Activated B cell treated with CpG ODN at 0.5 μM for 24 hours (primary cell): ENCODE measurements at regions not wholly inside any gene's neighbourhood (a gene's known extent, or its start where the extent isn't known, plus 50 kb on each side); places are given as distances from the start of the nearest gene placed in this dataset.

Experiments
- ATAC-seq: fragments of 200-7000 bp; cut with Tn5 transposase; one replicate; pipeline ENCODE4 v1.10.0; 2021; ENCODE audit warnings: low read depth, mild to moderate bottlenecking, moderate library complexity
- CTCF ChIA-PET: fragments of 350-600 bp; sonication (Branson Sonifier 250); formaldehyde crosslinking; loops from one replicate; lab custom pipeline; 2021; ENCODE audit warnings: antibody characterized with exemption; lab: Charles Lee
- POLR2A ChIA-PET: fragments of 350-600 bp; sonication (Branson Sonifier 250); formaldehyde crosslinking; loops from one replicate; lab custom pipeline; 2021; ENCODE audit warnings: antibody characterized with exemption; lab: Charles Lee
- DNase-seq: peaks from one replicate; pipeline ENCODE4 v3.0.0; 2022
- H3K27ac Mint-ChIP-seq: one replicate; pipeline ENCODE4 v1.8.0; 2020; ENCODE audit warnings: mixed read lengths
- H3K27me3 Mint-ChIP-seq: one replicate; pipeline ENCODE4 v1.8.0; 2021; ENCODE audit warnings: mixed read lengths
- H3K36me3 Mint-ChIP-seq: one replicate; pipeline ENCODE4 v1.8.0; 2021; ENCODE audit warnings: low read depth, mixed read lengths
- H3K4me1 Mint-ChIP-seq: one replicate; pipeline ENCODE4 v1.8.0; 2021; ENCODE audit warnings: mixed read lengths
- H3K4me3 Mint-ChIP-seq: one replicate; pipeline ENCODE4 v1.8.0; 2020; ENCODE audit warnings: mild to moderate bottlenecking, mixed read lengths
- H3K9me3 Mint-ChIP-seq: one replicate; pipeline ENCODE4 v1.8.0; 2020; ENCODE audit warnings: mixed read lengths
- intact Hi-C: fragments of 100-400 bp; cut with micrococcal nuclease; formaldehyde crosslinking; loops from one replicate; pipeline ENCODE4 v1.15.1; 2024
- TF ChIP-seq, protein P1 (sequence below): fragments of 200-600 bp; IDR thresholded peaks from one replicate; pipeline ENCODE4 v1.8.0; 2022; ENCODE audit warnings: antibody characterized with exemption, mild to moderate bottlenecking

DNA sequence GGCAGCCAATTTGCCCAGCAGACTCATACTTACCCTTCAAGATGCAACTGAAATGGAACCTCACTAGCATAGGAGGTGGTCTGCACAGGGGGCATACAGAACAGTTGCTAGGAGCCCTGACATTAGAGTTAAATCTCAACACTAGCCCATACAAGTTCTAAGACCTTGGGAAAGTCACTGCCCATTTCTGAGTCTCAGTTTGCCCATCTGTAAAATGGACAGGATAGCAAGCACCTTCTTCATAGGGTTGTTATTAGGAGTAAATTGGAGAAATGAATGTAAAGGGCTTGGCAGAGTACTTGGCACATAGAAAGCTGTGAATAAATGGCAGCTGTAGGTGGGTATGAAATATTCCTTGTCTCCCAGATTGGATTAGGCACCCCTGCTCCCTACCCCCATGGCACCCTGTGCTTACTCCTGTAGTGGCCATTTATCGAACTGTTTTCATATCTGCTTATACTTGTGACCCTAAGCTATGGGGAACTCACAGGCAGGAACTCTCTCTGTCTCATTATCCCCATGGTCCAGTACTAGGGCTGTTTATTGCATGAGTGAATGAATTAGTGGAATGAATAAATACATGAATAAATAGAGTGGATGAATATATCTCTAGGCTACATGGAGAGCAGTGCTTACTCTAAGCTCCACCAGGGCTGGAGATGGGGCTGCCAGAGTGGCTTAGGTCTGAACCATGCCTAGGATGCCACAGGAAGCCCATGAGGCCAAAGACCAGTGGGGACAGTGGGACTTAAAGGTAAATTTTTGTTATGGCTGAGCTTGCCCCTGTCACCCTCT lies 152.6 kb downstream of the PLPP3 start:
- DNase-seq, result no peak
- ChIA-PET CTCF (no interaction called here), POLR2A (no interaction called here)
- Mint-ChIP-seq H3K27me3 (no peaks in the 10 kb centered on the region), H3K36me3 (no peaks in the 10 kb centered on the region), H3K4me3 (no peak overlapping the region), H3K9me3 (no peaks in the 10 kb centered on the region), H3K27ac (peak overlapping the region; percentile 21), H3K4me1 (peaks cover 53% of the 10 kb centered on the region)
- ATAC-seq, result no peak
- intact Hi-C loops, result no loop called here
- TF ChIP-seq, protein P1, sequence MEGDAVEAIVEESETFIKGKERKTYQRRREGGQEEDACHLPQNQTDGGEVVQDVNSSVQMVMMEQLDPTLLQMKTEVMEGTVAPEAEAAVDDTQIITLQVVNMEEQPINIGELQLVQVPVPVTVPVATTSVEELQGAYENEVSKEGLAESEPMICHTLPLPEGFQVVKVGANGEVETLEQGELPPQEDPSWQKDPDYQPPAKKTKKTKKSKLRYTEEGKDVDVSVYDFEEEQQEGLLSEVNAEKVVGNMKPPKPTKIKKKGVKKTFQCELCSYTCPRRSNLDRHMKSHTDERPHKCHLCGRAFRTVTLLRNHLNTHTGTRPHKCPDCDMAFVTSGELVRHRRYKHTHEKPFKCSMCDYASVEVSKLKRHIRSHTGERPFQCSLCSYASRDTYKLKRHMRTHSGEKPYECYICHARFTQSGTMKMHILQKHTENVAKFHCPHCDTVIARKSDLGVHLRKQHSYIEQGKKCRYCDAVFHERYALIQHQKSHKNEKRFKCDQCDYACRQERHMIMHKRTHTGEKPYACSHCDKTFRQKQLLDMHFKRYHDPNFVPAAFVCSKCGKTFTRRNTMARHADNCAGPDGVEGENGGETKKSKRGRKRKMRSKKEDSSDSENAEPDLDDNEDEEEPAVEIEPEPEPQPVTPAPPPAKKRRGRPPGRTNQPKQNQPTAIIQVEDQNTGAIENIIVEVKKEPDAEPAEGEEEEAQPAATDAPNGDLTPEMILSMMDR, result no peak

DNA sequence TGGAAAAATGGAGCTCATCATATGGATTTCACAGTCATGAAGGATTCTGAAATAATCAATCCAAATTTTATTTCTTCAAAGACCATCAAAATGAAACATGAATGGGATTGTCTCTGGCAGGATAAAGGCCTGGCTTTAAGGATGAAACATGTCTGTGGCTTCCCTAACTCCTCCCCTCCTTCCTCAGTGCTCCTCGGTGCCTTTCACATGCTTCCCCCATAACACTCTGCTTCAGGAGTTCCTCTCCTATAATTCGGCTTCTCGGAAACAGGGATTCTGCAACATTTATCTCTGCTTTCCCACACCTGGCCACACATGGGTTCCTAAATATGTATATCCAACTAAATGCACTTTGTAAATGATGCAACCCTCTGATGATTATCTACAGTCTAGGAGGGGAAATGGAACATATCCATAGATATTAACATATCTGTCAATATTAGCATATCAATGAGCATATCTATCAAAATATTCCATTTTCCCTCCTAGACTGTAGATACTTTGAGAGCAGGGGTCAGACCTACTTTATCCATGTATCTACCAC lies 153.8 kb downstream of the PLPP3 start:
- Mint-ChIP-seq H3K27ac (peak overlapping the region; percentile 73), H3K9me3 (no peaks in the 10 kb centered on the region), H3K4me1 (peaks cover 42% of the 10 kb centered on the region), H3K27me3 (no peaks in the 10 kb centered on the region), H3K4me3 (peak overlapping the region; percentile 52), H3K36me3 (no peaks in the 10 kb centered on the region)
- DNase-seq, result no peak
- TF ChIP-seq, protein P1, result no peak
- ChIA-PET CTCF (interaction anchor here (1.2 kb wide), 1 partner anchor 159 kb away, joined by 3 read pairs; no protein-coding TSS in a partner anchor), POLR2A (interaction anchor here (0.5 to 1.6 kb wide), 4 partner anchors 8 to 154 kb away, joined by 3 to 4 read pairs (median 3); partner anchors contain the start of gene PLPP3)
- intact Hi-C loops, result loop anchor here (2.0 kb wide), 1 partner anchor 101 kb away; no protein-coding TSS in a partner anchor
- no peak for ATAC-seq

DNA sequence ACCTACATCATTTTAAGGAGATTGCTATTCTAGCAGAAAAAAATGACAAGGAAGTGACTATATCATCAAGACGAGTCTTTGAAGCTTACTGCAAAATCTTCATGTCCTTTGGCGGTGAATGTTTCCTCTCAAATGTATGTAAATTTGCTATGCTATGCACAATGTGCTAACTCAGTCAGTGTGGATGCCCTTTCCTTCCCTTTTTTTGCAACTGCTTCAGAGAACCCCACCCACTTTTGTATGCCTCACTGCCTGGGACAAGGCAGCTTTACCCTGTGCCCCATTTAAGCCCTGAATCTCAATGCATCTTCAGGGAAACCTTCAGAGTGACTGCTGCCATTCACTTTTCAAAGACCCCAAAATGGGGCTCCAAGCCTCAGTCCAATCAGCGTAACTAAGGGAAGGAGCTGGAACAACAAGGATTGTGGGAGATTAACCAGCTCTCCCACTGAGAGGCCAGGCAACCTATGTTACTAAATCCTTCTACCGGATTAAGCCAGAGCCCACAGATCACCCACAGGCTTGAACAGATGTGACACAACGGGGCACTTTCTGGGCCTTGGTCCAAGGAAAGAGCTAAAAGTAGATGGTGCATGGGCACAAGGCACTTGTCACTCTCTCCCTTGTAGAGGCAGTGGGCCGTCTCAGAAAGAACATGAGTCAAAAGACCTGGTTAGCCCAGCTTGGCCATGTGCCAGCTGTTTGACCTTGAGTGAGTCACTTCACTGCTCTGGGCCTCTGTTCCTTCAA lies 154.4 kb downstream of the PLPP3 start:
- peak overlapping the region; percentile 76 for H3K27ac Mint-ChIP-seq
- intact Hi-C loops, result loop anchor here (2.0 kb wide), 1 partner anchor 102 kb away; no protein-coding TSS in a partner anchor
- TF ChIP-seq, protein P1, result no peak
- no peaks in the 10 kb centered on the region for H3K36me3 Mint-ChIP-seq
- DNase-seq (no peak), ATAC-seq (peak; percentile 99)
- POLR2A ChIA-PET, result interaction anchor here (0.5 to 1.6 kb wide), 4 partner anchors 9 to 155 kb away, joined by 3 to 4 read pairs (median 3); partner anchors contain the start of gene PLPP3
- H3K27me3 Mint-ChIP-seq, result no peaks in the 10 kb centered on the region
- H3K4me3 Mint-ChIP-seq, result peak overlapping the region; percentile 54
- no peaks in the 10 kb centered on the region for H3K9me3 Mint-ChIP-seq
- peaks cover 36% of the 10 kb centered on the region for H3K4me1 Mint-ChIP-seq
- CTCF ChIA-PET, result interaction anchor here (1.2 kb wide), 1 partner anchor 160 kb away, joined by 3 read pairs; no protein-coding TSS in a partner anchor

DNA sequence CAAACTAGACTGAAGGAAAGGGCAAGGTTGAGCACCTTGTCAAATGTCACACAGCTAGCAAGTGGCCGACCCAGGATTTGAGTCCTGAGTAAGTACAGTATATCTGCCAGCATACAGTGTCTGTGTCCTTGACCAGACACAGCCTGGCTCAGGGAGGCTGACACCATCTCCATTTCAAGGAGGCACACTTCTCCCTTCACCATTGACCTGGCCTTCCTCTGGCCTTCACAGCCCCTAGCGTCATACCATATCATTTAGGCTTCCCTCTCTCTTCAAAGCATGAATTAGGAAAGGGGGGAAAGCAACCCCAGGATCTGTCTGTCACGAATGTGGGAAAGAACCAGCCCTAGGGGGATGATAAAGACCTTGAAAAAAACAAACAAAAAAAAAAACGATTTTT lies 155.6 kb downstream of the PLPP3 start:
- no peak for DNase-seq
- TF ChIP-seq, protein P1, result no peak
- intact Hi-C loops, result loop anchor here (2.0 kb wide), 1 partner anchor 103 kb away; no protein-coding TSS in a partner anchor
- ATAC-seq, result no peak
- Mint-ChIP-seq H3K4me1 (peaks cover 34% of the 10 kb centered on the region), H3K27me3 (no peaks in the 10 kb centered on the region), H3K4me3 (no peak overlapping the region), H3K9me3 (no peaks in the 10 kb centered on the region), H3K36me3 (no peaks in the 10 kb centered on the region), H3K27ac (no peak overlapping the region)
- ChIA-PET CTCF (no interaction called here), POLR2A (no interaction called here)
